GM19240 (cell line): ENCODE measurements at regions not wholly inside any gene's neighbourhood (a gene's known extent, or its start where the extent isn't known, plus 50 kb on each side); places are given as distances from the start of the nearest gene placed in this dataset.

Experiments
- DNase-seq: peaks from one replicate; pipeline ENCODE4 v3.0.0; 2011; ENCODE audit warnings: low spot score; ENCODE audit not compliant: insufficient read length

DNA sequence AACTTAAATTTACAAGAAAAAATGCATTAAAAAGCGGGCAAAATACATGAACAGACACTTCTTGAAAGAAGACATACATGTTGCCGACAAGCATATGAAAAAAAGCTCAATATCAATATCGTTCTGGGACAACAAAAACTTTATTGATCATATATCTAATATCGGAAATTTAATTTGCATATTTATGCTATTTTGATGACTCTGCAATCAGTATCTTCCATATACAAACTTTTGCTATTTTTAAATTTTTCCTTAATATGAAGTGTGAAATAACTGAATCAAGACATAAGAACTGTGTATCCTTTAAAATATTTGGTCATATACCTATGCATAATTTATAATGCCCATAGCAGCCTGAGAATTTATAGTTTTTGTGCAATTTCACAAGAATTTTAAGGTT lies 224.6 kb downstream of the ALX1 start:
- no peak for DNase-seq

DNA sequence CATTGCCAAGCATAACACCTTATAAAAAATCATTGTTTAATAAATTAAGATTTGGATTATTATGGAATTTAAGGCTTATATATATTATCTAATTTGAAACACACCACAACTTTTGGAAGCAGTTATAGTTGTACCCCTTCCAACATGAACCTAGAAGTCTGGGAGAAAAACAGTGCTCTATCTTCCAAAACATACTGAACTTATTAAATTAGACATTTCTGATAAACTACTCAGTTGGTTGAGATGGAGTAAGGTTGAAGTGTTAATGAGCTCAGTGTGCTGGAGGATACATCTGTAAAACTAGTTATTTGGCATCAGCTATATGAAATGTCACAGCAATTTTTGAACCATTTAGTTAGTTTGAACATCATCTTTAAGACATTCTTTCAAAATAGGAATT lies 227.4 kb downstream of the ALX1 start:
- DNase-seq = no peak

DNA sequence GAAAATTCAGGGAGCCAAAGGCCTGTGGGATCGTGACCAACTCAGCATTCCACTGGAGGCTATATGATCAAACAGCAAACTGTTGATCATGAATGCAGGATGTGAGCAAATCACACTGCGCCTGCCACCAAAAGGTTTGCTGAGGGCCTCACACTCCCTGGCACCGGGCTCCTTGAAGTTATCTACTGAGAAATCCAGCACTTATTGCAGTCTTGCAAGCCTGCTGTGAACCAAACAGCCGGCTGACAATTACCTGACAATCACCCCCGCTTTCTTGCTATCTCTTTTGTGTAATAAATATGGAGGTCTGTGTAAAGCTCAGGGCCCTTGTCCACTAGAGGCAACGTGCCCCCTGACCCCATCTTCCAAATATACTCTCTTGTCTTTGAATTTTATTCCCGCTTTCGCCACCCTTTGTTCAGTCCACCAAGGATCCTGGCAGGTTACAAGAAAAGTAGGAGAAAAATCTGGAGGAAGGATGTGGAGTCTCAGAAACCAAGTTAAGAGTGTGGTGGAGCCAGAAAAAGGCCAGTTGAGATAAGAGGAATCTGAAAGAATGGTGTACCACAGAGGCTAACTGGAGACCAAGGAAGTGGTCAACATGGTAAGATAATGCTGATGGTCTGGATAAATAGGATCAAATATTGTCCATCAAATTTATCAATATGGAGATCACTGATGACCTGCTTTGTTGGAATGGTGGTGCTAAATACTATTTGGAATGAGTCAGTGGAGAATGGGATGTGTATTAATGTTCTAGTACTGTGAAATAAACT lies 229.2 kb downstream of the ALX1 start:
- no peak for DNase-seq

DNA sequence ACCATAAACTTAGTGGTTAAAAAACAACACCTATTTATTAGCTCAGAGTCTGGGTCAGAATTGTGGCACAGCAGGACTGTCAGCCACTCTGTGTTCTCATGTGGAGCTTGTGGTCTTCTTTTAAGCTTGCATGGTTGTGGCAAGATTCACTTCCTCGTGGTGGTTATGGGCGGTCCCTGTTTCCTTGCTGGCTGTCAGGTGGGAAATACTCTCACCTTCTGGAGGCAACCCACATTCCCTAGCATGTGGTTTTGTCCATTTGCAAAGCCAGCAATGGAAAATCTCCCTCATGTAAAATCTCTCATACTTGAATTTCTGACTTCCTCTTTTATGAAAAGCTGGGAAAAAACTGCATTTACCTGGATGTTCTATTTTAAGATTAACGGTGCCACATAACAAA lies 229.8 kb downstream of the ALX1 start:
- no peak for DNase-seq

DNA sequence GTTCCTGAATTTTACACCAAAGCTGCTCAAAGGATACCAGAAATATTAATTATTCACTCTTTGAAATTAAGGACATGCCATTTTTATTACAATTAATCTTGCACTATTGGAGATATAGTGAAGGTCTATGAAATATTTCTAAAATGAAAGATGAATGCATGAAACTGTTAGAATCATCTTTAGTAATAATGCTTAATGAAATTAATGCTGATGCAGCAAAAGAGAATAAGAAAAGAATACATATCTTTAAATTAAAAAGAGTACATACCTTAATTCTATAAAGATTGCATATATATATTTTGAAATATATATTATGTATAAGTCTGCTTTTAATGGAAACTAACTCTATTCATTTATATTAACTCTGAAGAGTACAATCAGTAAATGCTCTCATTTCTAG lies 236.0 kb downstream of the ALX1 start:
- no peak for DNase-seq

DNA sequence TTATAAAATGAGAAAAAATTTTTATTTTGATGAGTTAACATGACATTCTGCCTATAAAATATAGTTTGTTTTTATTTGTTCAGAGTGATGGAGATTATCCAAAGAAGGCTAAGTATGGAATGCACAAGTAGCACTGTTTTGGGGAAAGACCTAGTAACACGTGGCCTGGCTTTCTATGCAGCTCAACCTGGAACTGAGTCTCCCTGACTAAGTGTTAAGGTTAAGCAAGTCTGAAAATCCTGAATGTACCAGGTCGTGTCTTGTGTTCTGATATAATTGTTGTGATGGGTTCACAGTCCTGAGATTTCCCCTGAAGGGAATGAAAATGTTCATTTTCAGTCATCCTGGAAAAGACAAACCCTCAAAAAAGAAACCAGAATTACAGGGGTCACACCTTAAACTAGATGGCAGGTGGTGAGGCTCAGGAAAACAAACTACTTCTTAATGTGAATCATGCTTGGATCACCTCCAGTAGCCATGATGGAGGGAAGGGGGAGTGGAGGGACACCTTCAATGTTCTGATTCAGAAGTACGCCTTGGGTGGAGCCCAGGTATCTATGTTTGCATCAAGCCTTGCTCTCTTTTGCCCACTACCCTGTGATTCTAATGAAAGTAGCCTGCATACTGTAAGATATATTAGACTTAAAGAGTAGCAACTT lies 236.8 kb downstream of the ALX1 start:
- DNase-seq = no peak

DNA sequence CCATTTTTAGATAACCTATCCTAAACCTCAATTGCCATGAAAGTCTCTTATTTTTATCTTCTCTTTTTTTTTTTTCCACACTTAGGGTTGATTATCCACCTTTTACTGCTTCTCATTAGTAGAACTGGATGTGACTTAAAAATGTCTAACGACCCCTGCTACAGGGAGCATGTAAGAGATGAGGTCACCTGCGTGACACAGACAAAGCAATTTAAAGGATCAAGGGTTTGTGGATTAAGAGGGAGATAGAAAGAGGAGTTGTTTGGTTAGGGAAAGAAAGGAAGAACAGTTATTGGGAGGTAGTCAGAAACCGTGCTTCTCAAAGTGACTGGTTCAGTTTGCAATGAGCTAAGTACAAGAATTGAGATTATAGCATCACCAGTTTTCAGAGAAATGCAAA lies 239.1 kb downstream of the ALX1 start:
- DNase-seq = no peak

DNA sequence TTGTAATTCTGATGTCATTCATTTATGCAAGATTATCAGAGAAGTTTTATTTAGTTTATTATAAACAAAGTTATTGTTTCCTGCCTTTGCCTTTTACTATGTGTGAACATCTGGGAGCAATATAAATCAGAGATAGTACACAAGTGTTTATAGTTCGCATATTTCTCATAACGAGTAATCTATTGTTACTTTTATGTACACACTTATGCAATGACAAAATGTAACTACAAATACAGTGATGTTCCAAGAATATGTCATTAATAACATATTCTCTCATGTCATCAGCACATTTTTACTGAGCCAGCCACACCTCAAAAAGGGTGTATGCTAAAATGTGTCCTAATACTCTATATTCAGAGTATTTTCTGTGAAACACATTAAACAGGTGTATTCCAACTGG lies 243.2 kb downstream of the ALX1 start:
- no peak for DNase-seq

DNA sequence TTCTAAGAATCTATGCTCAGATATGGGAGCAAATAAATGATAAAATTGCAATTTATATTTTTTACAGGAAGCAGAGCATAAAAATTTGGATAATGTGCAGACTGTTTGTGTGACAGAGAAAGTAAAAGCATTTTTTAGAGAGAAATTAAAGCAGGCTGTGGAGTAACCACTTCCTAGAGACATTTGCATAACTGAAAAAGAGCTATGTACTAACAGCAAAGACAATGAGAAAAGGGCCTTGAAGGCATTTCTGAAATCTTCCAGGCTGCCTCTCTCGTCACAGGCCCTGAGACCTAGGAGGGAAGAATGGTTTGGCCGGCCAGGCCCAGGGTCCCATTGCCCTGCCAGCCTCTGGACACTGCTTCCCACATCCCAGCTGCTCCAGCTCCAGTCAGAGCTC lies 247.2 kb downstream of the ALX1 start:
- DNase-seq = no peak

DNA sequence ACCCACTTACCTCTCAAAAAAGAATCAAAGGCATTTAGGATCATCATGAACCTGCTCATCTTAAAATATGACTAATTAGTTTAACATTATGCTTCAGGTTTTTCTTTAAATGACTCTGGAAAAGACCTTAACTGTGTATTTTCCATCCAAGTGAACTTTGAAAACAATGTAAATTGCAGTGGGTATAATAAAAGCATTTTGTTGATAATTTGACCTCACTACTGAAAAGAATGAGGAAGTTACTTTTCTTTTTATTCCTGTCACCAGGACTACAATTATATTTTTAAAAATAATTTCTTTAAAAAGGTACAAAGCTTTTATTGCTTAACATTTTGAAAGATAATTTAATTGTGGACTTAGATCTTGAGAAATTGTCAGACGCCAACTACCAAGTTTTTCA lies 249.9 kb downstream of the ALX1 start:
- no peak for DNase-seq

DNA sequence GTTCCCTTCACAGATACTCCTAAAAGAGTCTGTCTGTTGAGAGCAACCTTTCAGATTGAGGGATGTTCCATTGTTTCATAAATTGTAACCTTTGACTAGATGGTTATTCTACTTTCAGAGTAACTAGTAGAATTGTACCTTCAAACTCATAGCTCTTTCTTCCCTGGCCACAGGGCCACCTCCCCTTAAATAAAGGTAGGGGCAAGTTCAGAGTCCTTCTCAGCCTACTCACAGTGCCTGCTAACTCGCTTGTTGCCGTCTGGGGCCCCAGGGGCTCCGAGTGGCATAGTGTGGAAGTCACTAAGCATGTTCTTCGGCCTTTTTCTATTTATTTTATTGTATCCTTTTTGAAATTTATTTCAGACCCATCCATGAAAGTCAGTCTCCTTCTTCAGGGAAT lies 250.4 kb downstream of the ALX1 start:
- no peak for DNase-seq

DNA sequence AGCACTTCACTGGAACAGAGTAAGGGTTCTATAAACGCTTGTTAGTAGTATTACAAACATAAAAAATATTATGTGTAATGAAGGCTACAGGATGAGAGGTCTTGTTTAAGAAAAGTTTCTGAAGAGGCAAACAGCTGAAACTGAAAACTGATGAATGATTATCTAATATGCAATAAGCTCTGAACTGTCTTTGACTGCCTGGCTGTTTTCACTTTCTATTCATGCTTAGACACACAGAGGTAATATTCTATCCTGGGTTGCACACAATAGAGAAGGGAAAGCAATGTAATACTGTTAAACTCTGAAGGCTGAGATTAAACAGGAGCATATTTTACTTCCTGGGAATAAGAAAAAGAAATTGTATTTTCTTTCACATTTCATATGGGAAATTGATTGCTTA lies 251.3 kb downstream of the ALX1 start:
- no peak for DNase-seq

DNA sequence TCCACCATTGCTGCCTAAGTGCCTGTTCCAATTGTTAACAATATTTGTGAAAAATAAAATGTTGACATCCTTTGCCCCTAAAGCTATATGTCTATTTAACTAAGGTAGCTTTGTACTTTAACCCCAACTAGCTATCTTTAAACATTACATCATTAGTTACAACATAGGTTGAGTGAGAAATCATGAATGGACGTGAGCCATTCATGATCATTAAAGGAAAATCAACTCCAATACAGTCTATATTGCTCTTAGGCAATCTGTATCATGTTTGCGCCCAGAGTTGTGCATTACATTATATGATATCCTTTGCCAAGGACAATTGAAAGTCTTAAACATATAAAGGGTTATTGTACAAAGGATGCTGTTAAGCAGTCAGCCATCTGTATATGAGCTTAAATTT lies 269.6 kb downstream of the ALX1 start:
- DNase-seq = no peak

DNA sequence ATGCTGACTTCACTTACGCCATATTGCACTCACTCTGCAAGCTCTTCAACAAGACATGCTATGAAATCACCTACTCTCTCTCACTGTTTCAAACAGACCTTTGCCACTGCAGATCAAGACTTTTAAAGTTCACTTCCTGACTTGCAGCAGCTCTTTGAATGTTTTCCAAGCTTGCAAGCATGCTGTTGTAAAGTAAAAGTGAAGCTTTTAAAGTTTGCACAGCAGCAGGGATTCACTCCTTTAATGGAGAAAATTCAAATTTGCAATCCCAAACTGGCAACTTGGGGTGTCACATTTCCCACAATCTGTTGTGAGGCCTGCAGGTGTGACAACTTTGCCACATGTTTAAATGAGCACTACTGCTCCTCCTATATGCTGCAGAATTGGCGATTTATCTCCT lies 270.9 kb downstream of the ALX1 start:
- DNase-seq = no peak

DNA sequence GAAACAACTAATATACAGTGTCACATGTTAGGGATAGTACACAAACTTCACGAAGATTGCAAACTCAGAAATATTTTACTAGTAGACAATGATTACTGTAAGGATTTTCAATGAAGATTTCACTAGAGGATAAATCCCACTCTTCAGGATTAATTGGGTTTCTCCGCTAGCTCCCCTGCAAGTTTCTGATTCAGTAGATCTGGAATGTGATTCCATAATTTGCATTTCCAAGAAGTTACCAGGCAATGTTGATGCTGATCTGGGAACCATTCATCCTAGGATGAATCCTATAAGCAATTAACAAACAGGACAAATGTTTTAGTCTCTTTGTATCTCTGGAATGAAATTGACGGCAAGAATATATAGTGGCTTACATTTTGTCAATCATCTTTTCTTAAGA lies 272.4 kb downstream of the ALX1 start:
- DNase-seq = no peak

DNA sequence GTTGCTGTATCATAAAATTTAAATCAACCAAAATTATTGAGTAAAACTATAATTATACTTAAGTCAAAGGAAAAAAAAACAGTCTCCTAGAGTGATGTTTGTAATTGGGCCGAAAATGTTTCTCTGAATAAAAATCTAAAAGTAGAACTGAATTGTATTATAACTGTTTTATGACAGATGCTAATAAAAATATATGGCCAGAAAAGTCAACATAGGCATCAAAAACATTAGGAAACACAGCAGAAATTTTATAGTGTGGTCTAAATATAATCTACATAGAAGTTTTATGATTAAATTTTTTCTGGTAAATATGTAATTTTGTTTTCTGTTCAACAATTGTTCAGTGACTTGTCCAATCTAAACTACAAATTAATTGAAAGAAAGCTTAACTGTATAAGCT lies 277.8 kb downstream of the ALX1 start:
- DNase-seq = no peak

DNA sequence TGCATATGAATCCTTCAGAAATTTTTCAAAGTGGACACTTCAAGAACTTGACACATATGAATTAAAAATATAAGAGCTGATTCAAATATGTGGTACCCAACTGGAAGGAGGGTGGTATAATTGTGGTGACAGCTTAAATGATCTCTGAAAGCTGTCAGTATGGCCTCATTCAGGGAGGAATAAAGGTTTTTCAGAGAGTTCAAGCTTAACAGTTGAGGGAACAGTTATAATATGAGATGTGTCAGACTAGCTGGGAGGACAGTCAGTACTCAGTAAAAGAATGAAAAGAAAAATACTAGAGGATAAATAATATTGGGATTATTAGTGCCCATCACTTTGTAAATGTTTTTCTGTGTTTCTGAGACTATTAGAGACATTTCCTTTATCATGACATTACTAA lies 277.5 kb downstream of the RASSF9 start:
- no peak for DNase-seq

DNA sequence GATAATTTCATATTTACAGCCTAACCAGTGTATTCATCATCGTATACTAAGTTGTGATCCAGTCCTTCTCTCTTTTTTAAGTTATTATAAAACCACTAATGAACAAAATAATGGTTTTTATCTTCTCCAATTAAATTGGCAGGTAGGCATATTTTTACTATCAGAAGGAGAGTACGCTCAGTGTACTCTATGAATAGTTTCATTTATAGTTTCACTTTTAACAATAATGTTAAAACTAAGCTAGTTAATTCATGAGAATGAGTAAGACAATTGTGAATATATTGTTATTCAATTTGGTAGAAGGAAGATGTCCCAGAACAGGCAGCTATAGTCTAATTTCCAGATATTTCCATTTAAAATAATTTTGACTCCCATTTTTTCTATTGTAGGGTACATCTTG lies 277.1 kb downstream of the RASSF9 start:
- no peak for DNase-seq

DNA sequence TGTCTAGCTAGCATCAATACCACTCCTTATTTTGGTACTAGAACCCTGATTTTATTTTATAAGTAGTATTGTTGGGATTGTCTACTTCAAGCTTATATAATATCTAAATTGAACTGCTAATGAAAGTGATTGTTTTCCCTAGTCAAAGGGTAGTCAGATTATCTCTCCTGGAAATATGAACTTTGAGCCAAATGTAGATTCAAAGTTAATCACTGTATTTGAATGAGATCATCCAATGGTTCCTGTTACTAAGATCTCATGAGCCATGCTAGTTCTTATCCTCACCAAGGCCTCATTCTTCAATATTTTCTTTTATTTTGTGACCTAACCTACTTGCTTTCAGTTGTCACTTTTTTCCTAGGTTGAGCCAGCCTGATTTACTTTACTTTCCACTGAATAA lies 276.7 kb downstream of the RASSF9 start:
- no peak for DNase-seq

DNA sequence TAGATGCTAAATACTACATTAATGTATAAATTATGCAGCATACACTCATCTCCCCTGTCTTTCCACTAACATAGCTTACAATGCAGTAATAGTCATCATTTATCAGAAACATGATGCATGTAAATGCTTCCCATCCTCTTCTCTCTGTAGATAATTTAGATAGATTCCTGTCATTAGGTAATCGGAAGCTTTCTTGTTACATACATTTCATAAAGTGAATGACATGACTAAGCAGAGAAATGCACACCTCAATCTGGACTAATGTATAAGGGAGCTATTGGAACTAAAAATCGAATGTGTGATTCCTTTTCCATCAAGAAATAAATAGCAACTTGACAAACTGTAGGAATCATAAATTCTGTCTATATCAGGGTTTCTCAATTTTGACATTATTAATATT lies 273.4 kb downstream of the RASSF9 start:
- no peak for DNase-seq

DNA sequence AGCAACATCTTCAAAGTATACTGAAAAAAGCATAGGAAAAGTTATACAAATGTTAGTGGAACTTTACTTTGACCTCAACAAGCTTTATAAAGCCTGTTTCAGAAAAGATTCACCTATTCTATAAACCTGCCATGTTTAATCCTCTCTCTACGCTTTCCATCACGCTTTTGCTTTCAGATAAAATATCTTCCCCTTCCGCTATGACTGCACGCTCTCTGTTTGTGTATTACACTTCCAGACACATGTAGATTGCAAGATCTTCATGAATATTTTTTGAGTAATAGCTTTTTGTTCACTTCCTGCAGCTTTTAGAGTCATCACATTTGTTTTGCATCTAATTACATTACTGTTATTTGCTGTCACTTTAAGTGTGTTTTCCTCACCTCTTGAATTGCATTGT lies 271.4 kb downstream of the RASSF9 start:
- DNase-seq = no peak

DNA sequence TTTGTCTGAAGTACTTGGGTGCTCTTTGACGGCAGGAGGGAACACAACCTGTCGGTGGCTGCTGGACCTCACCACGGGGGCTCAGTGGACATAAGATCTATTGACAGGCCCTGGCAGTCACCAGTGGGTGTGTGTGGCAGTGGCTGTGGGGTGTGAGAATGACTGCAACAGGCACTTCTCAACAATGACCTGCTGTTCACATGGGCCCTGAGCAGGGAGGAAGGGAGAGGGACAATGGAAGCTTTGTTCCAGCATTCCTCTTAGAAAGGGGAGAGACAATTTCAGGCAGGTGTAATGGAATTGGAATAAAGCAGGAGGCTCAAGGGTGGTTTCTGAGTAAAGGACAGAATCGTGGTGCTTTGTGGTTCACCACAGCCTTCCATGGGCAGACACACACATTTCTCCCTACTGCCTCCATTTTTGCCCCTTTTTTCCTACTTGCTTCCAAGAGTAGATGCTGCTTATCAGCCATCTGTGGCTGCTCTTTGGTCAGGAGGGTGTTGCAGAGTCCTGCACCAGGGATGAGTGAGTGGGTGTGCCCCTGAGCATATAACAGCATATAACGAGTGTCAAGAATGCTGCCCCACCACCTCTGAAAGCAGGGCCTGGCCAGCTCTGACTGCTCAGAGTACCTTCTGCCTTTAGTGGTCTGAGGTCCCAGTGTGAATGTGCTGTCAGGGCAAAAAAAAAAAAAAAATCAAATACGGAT lies 267.7 kb downstream of the RASSF9 start:
- DNase-seq = no peak

DNA sequence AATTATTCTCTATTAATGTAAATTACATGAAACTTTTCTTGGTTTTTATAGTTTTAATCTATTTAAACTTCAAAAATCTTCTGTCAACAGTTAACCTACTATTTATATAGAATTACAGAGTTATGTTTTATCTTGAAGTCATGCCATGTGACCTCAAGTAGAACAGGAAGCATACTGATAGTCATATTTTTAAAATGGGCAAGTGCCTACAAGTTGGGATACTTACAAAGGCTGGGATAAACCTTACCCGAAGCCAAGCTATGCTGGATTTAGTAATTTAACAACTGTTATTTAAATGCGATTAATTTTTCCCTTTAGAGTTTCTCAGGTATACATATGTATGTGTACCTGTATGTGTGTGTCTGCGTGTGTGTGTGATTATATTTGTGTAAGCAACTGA lies 266.9 kb downstream of the RASSF9 start:
- DNase-seq = no peak
